Ovary (tissue), 3 donors: ENCODE measurements at regions not wholly inside any gene's neighbourhood (a gene's known extent, or its start where the extent isn't known, plus 50 kb on each side); places are given as distances from the start of the nearest gene placed in this dataset.

Experiments
- EP300 ChIP-seq: sonication (generic); formaldehyde crosslinking; IDR thresholded peaks from one replicate; pipeline ENCODE4 v1.6.1; 2017; ENCODE audit warnings: antibody characterized with exemption
- POLR2A ChIP-seq: fragments of 450-650 bp; IDR thresholded peaks from one replicate; pipeline ENCODE4 v1.6.1; 2017; ENCODE audit warnings: antibody characterized with exemption, mild to moderate bottlenecking, moderate library complexity
- TF ChIP-seq, protein P1 (sequence below), 3 donors: fragments of 450-650 bp in 2 of 3; fragments of 200-600 bp in 1 of 3; IDR thresholded peaks; one replicate each; pipeline versions ENCODE4 v1.5.1 to v1.8.0; 2016 to 2022; ENCODE audit warnings: antibody characterized with exemption in 3 of 3, mild to moderate bottlenecking in 1 of 3
- donor health status: DM: no; HTN: no; CAD: no.

DNA sequence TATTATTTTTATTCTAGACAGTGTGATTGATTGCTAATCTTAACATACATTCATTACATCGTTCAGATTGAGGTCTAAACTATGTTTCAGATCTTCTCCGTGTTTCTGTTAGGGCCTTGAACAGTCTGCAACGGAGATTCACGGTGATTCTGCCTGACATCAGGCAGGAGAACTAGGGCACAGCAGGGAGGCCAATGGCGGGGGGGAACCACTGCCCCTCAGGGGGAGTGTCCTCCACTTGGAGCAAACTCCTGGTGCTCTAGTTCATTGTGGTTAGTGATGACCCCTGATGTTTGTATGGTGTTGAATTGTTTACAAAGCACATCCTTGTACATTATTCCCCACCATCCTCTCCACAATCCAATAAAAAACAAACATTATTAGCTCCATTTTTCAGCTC, 173.5 kb downstream of the ZNF608 start:
- TF ChIP-seq, protein P1, sequence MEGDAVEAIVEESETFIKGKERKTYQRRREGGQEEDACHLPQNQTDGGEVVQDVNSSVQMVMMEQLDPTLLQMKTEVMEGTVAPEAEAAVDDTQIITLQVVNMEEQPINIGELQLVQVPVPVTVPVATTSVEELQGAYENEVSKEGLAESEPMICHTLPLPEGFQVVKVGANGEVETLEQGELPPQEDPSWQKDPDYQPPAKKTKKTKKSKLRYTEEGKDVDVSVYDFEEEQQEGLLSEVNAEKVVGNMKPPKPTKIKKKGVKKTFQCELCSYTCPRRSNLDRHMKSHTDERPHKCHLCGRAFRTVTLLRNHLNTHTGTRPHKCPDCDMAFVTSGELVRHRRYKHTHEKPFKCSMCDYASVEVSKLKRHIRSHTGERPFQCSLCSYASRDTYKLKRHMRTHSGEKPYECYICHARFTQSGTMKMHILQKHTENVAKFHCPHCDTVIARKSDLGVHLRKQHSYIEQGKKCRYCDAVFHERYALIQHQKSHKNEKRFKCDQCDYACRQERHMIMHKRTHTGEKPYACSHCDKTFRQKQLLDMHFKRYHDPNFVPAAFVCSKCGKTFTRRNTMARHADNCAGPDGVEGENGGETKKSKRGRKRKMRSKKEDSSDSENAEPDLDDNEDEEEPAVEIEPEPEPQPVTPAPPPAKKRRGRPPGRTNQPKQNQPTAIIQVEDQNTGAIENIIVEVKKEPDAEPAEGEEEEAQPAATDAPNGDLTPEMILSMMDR (IDR thresholded peaks at IDR 0.05): no peak
- no peak for TF ChIP-seq POLR2A
- TF ChIP-seq EP300: no peak
